OCI-M1 (cell line): ENCODE measurements at regions not wholly inside any gene's neighbourhood (a gene's known extent, or its start where the extent isn't known, plus 50 kb on each side); places are given as distances from the start of the nearest gene placed in this dataset.

Experiments
- DNase-seq: peaks from one replicate; lab custom pipeline; 2025; lab: John Stamatoyannopoulos, UW

- DNase-seq, result no peak
These were observed 146.9 kb downstream of the PHETA1 start for GRCh38 chr12:111222027-111222414.

- no peak for DNase-seq
These were observed 147.6 kb downstream of the PHETA1 start for GRCh38 chr12:111221062-111222026.

DNA sequence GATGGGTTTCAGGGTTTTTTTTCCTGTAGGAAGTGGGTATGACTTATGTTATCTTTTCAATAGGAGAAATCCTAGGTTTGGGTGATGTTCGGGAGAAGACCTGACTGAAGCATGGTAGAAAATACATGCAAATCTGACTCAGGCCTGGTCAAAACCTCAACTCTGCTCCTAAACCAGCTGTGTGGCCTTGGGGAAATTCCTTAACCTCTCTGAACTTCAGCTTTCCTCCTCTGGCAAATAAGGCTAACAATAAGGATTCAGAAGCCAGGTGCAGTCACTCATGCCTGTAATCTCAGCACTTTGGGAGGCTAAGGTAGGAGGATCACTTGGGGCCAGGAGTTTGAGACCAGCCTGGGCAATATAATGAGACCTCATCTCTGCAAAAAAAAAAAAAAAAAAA, 148.5 kb downstream of the PHETA1 start:
- DNase-seq, result no peak

DNA sequence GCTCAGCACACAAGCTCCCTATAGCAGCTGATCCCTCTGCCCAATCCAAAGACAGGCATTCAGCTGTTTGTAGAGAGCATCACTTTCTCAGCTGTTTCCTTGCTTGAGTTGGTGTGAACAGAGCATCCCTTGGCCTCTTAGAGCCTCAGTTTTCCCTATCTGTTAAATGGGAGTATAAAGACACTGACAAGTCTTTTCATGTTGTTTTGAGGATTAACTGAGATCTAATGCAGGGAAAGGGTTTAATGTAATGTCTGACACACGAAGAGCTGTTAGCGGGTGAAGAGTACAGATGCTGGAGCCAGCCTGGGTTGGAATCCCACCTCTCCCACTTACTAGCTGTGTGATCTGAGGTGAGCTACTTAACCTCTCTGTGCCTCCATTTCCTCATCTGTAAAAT, 149.5 kb downstream of the PHETA1 start:
- no peak for DNase-seq

GRCh38 chr12:111218499-111218898, 150.4 kb downstream of the PHETA1 start:
- no peak for DNase-seq

- DNase-seq, result no peak
These were observed 152.3 kb downstream of the PHETA1 start for GRCh38 chr12:111216387-111217159.

DNA sequence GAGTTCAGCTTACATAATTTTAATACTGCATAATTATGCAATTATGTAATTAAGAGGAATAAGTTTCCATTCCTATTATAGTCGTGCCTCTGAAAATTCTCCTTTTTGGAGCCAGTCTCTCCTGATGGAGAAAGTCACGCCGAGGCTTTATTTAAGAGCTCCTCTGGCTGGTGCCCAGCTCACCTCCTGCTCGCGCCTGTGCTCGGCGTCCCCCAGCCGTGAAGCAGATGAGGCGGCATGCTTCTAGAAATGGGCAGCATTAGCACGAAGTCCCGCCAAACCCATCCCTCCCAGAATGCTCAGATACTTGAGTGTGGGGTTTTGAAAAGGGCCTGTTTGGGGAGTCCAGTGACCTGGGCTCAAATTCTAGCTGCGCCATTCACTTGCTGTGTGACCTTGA, 153.0 kb downstream of the PHETA1 start:
- no peak for DNase-seq

DNA sequence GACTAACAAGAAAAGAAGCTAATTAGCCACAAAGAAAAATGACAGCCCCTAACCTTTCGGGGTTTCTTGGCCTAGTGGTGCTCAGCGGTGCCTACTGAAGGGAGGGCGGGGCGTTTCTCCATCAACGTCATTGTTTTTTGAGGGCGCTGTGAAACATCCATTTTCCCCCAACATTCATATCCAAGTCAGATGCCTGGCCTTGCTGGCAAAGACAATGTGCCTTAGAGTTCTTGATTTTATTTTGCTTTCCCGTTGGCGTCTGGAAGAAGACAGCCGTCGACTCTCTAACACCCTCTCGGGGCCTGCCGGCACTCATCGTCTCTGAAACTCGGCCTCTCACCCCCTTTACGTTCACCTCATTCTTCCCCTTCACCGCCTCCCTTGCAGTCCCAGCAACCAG, 154.5 kb downstream of the PHETA1 start:
- no peak for DNase-seq

DNA sequence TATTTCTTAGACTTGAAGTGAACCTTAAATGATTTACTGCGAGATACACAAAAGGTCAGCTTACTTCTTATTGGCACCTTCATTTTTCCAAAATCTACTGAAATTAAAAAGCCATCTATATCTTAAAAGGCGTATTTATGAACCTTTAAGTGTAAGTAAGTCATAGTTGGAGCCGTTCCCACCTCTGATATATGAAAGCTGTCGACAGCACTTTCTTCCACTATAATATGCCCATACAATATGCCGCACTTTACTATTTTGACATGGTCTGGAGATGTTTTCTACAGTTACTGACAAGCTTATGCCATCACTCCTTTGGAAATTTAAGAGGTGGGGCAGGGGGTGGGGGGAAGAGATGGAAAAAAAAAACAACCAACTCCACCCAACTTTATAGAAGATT, 155.3 kb downstream of the PHETA1 start:
- DNase-seq, result no peak

- no peak for DNase-seq
These were observed 156.0 kb downstream of the PHETA1 start for GRCh38 chr12:111212814-111213456.

DNA sequence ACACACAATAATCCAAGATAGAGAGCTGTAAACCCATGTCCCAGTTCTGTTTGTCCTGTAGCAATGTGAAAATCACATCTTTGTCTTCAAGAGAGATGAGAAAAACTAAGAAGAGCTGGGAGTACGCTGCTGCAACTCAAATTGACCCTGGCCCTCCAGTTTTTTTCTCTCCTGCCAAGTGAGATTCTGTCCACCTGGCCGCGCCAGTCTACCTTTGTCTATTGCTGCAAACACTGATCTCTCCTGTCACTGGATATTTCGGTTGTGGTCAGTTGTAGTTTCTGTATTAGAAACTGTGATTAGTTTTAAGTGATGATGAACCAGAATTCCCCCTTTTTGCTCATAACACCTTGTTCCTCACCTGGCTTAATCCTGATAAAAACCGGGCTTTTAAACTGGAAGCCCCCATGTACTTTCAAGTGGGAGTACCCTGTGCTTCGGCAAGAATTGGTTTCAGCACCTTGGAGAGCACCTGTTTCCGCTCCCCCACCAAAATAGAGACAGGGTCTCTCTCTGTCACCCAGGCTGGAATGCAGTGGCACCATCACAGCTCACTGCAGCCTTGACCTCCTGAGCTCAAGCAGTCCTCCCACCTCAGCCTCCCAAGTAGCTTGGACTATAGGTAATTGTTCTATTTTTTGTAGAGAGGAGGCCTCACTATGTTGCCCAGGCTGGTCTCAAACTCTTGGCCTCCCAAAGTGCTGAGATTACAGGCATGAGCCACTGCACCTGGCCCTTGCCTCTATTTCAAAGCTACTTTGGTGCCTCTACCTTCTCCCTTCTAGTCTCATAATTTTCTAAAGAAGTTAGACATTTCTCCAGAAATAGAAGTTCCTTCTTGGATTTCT, 156.8 kb downstream of the PHETA1 start:
- peak; percentile 23 for DNase-seq

- no peak for DNase-seq
These were observed 159.1 kb downstream of the PHETA1 start for GRCh38 chr12:111209811-111210210.

- no peak for DNase-seq
These were observed 161.1 kb downstream of the PHETA1 start for GRCh38 chr12:111207761-111208160.

DNA sequence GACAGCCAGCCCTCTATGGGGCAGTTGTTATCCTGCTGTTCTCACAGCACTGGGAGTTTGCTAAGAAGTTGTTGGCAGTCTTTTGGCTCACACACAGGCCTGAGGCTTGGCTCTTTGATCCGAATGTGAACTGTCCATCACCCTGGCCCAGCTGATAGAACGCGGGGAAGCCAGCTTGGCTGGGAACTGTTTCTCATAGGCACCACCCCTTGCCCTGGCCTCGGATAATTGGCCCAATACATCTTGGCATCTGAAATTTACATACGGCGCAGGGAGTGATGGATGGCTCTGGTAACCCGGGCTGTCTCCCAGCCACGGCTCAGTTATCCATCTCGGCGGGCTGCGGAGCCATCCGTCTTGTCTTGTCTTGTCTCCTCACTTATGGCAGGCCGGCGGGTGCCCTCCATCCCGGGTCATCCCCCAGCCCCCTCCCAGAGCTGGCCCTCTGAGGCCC, 164.1 kb downstream of the PHETA1 start:
- no peak for DNase-seq

DNA sequence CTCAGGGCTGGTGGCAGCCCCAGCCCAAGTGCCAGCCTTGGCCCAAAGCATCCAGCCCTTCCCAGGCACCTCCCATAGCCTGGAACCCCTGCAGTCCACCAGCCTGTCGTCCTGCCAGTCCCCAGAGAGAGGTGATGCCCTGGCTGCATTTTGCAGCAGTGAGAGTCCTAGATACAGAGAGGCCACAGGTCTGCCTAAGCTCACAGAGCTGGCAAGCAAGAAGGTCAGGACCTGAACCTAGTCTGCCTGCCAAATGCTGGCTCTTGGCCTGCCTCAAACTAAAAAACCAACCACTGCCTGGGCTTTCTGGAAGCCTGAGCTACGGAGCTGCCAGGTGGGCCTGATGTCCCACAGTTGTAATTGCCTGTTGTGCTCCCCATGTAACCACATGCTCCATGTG, 164.9 kb downstream of the PHETA1 start:
- no peak for DNase-seq

DNA sequence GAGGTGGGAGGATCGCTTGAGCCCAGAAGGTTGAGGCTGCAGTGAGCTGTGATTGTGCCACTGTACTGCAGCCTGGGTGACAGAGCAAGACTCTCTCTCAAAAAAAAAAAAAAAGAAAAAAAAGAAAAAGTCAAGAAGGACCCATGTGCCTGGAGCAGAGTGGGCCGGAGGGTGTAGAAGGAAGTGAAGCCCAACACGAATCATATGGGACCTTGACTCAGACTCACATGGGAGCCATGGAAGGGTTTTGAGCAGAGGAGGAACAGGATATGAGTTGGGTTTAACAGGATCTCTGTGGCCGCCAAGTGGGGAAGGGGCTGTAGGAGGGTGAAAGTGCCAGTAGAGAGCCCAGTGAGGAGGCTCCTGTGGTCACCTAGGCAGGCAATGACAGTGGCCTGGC, 165.4 kb downstream of the PHETA1 start:
- no peak for DNase-seq

DNA sequence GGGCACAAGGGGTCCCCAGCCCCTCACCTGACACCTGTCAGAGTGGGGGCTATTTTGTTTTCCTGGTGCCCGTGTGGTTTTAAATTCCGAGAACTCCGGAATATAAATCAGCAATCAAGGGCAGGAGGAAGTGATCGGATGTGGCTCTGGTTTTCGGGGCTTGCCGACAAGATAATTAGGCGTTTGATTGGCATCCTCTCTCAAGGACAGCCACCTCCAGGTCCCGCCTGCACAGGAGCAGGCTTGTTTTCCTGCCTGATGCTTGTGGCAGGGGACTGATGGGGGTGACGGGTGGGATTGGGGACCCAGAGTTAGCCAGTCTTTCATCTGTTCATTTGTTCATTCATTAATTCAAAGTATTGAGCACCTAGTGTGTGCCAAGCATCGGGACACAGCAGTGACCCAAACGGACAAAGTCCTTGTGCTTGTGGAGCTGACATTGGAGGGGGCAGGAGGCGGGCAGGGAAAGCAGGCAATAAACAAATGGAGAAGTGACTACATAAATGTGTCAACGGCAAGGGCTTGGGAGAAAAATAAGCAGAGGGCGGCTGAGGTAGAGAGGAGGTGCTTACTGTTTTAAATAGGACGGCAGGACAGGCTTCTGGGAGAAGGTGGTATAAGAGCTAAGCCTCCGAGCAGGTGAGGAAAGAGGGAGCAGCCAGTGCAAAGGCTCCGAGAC, 166.5 kb downstream of the PHETA1 start:
- DNase-seq, result no peak

GRCh38 chr12:111201495-111202236, 167.2 kb downstream of the PHETA1 start:
- no peak for DNase-seq

GRCh38 chr12:111201036-111201435, 167.9 kb downstream of the PHETA1 start:
- DNase-seq, result no peak

GRCh38 chr12:111197376-111197944, 171.4 kb downstream of the PHETA1 start:
- DNase-seq, result no peak
